Ishikawa (cell line): ENCODE measurements at regions not wholly inside any gene's neighbourhood (a gene's known extent, or its start where the extent isn't known, plus 50 kb on each side); places are given as distances from the start of the nearest gene placed in this dataset.

Experiments
- CEBPB ChIP-seq: IDR thresholded peaks from 2 replicates; pipeline ENCODE4 v1.6.1; 2012
- CREB1 ChIP-seq: IDR thresholded peaks from 2 replicates; pipeline ENCODE4 v1.6.1; 2012; ENCODE audit warnings: low read depth
- EGR1 ChIP-seq: IDR thresholded peaks from 2 replicates; pipeline ENCODE4 v1.6.1; 2012
- EP300 ChIP-seq: IDR thresholded peaks from 2 replicates; pipeline ENCODE4 v1.6.1; 2012; ENCODE audit warnings: borderline replicate concordance
- FOXM1 ChIP-seq: IDR thresholded peaks from 2 replicates; pipeline ENCODE4 v1.6.1; 2012; ENCODE audit warnings: low read depth, borderline replicate concordance
- NFIC ChIP-seq: IDR thresholded peaks from 2 replicates; pipeline ENCODE4 v1.6.1; 2012
- RAD21 ChIP-seq: IDR thresholded peaks from 2 replicates; pipeline ENCODE4 v1.6.1; 2012; ENCODE audit warnings: low read depth
- TAF1 ChIP-seq: IDR thresholded peaks from 2 replicates; pipeline ENCODE4 v1.6.1; 2012; ENCODE audit warnings: low read depth, mild to moderate bottlenecking
- TCF12 ChIP-seq: IDR thresholded peaks from 2 replicates; pipeline ENCODE4 v1.6.1; 2012; ENCODE audit warnings: low read depth
- TEAD4 ChIP-seq: IDR thresholded peaks from 2 replicates; pipeline ENCODE4 v1.6.1; 2012
- YY1 ChIP-seq: IDR thresholded peaks from 2 replicates; pipeline ENCODE4 v1.6.1; 2012; ENCODE audit warnings: low read depth
- ZBTB7A ChIP-seq: IDR thresholded peaks from 2 replicates; pipeline ENCODE4 v1.6.1; 2012; ENCODE audit warnings: low read depth
- TF ChIP-seq, protein P1 (sequence below): IDR thresholded peaks from 2 replicates; pipeline ENCODE4 v1.6.1; 2012
- TF ChIP-seq, protein P2 (sequence below): IDR thresholded peaks from 2 replicates; pipeline ENCODE4 v1.6.1; 2012
- TF ChIP-seq, protein P3 (sequence below): IDR thresholded peaks from 2 replicates; pipeline ENCODE4 v1.6.1; 2012; ENCODE audit warnings: low read depth, mild to moderate bottlenecking

DNA sequence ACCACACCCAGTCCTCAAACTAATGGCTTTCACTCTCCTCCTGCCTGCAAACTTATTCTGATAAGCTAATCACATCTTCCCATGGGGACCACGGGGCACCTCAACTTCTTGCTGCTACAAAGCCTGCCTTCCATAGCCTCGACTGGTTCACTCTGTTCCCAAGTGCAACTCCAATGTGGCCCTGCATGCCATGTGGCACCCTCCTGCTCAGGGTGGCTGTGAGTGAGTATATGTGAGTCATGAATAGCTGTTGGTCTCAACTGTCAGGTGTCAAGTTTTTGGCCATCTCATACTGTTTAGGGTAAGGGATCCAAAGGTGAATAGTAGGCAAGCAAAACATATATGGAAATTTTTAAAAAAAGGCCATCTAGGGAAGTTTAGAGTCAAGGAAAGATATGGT lies 276.1 kb upstream of the DCC start:
- TF ChIP-seq, protein P1, sequence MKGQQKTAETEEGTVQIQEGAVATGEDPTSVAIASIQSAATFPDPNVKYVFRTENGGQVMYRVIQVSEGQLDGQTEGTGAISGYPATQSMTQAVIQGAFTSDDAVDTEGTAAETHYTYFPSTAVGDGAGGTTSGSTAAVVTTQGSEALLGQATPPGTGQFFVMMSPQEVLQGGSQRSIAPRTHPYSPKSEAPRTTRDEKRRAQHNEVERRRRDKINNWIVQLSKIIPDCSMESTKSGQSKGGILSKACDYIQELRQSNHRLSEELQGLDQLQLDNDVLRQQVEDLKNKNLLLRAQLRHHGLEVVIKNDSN, result no peak
- no peak for TF ChIP-seq TCF12
- no peak for TF ChIP-seq EGR1
- no peak for TF ChIP-seq CREB1
- TF ChIP-seq ZBTB7A, result no peak
- TF ChIP-seq, protein P2, sequence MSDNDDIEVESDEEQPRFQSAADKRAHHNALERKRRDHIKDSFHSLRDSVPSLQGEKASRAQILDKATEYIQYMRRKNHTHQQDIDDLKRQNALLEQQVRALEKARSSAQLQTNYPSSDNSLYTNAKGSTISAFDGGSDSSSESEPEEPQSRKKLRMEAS, result no peak
- no peak for TF ChIP-seq TEAD4
- no peak for TF ChIP-seq TAF1
- TF ChIP-seq FOXM1, result no peak
- no peak for TF ChIP-seq EP300
- no peak for TF ChIP-seq NFIC
- TF ChIP-seq CEBPB, result no peak
- TF ChIP-seq RAD21, result no peak
- no peak for TF ChIP-seq YY1
- TF ChIP-seq, protein P3, sequence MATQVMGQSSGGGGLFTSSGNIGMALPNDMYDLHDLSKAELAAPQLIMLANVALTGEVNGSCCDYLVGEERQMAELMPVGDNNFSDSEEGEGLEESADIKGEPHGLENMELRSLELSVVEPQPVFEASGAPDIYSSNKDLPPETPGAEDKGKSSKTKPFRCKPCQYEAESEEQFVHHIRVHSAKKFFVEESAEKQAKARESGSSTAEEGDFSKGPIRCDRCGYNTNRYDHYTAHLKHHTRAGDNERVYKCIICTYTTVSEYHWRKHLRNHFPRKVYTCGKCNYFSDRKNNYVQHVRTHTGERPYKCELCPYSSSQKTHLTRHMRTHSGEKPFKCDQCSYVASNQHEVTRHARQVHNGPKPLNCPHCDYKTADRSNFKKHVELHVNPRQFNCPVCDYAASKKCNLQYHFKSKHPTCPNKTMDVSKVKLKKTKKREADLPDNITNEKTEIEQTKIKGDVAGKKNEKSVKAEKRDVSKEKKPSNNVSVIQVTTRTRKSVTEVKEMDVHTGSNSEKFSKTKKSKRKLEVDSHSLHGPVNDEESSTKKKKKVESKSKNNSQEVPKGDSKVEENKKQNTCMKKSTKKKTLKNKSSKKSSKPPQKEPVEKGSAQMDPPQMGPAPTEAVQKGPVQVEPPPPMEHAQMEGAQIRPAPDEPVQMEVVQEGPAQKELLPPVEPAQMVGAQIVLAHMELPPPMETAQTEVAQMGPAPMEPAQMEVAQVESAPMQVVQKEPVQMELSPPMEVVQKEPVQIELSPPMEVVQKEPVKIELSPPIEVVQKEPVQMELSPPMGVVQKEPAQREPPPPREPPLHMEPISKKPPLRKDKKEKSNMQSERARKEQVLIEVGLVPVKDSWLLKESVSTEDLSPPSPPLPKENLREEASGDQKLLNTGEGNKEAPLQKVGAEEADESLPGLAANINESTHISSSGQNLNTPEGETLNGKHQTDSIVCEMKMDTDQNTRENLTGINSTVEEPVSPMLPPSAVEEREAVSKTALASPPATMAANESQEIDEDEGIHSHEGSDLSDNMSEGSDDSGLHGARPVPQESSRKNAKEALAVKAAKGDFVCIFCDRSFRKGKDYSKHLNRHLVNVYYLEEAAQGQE, result no peak

DNA sequence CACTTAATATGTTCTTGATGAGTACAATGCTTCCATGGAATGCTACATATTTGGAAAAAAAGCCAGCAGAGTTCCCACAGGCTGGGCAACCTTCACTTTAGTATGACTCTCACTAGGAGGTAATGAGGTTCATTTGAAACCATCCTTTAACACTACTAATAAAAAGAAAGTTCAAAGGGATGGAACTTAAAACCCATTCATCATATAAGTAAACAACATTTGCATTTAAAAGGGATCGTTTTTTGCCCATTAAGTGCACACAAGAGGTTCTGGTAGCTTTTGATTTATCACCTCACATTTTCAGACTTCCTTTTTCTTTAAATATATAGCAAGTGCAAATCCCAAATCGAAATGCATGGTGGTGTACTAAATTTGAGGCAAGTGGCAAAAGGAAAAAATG lies 270.8 kb upstream of the DCC start:
- no peak for TF ChIP-seq FOXM1
- TF ChIP-seq, protein P3, result no peak
- TF ChIP-seq TAF1, result no peak
- TF ChIP-seq TEAD4, result no peak

DNA sequence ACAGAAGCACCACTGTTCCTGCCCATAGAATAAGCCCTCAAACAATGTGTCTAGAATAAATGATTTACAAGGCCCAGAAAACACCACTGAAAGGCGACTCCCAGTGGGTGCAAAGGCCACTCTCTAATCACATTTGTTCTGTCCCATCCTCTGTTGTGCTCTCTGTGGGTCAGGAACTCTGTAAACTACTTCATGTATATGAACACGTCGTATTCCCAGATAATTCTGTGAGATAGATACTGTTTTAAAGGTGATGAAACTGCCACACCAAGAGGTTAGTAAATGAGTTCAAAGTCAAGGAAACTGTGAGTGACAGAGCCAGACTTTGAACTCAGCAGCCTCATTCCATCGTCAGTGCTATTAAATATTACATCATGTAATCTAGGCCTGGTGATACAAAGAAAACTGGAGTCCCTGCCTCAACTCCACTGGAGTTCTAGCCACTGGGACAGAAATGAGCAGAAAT lies 269.7 kb upstream of the DCC start:
- no peak for TF ChIP-seq NFIC

DNA sequence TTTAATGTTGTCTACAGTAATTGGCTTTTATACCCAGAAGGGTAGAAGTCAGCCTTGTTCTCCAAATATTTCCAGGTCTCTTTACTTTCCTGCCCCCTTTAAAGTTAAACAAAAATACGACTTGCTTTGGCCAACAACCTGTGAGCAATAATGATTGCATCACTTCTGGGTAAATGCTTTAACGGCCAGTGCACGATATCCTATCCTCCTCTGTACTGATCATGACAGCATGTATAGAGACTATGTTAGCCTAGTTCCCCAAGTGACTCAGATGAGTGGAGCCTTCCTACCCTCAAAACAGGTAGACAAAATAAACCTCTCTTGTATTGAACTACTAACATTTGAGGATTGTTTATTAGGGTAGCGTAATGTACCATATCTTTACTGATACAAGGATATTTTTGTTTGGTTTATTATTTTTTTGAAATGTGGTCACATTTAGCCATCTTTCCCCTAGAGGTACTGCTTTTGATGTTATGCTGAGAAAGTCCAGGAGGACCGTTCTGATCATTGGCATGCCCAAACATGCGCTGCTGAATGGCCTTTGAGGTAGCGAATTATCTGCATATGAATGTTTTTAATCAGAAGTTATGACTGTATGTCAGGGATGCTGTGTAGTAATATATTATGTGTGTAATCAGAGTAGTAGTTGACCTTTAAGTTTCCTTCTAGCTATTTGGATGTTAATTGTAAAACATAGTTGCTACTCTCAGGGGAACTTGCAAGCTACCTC lies 262.6 kb upstream of the DCC start:
- TF ChIP-seq CEBPB, result no peak
- TF ChIP-seq, protein P3, result no peak
- TF ChIP-seq, protein P2, result no peak
- TF ChIP-seq EP300, result no peak
- TF ChIP-seq CREB1, result no peak

DNA sequence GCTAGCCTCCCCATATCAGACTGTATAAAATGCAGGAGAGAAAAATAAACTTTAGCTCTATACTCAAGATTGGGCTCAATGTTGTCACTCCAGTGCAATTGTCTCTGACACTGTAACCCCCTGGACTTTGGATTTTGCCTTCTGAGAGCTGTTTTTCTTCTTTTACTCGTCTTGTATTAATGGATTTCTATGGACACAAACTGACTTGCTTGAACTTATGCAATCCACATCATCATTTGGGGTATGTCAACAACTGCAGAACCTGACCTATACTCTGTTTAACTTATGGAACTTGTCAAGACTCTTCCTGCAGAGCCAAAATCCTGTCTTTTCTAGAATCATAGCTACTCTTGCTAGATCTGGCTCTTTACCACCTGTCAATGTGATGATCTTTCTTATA lies 257.8 kb upstream of the DCC start:
- TF ChIP-seq RAD21 (no peak), NFIC (no peak), FOXM1 (no peak), TAF1 (no peak), EGR1 (no peak), TEAD4 (no peak), CREB1 (no peak), YY1 (no peak)
- TF ChIP-seq, protein P2, result no peak

DNA sequence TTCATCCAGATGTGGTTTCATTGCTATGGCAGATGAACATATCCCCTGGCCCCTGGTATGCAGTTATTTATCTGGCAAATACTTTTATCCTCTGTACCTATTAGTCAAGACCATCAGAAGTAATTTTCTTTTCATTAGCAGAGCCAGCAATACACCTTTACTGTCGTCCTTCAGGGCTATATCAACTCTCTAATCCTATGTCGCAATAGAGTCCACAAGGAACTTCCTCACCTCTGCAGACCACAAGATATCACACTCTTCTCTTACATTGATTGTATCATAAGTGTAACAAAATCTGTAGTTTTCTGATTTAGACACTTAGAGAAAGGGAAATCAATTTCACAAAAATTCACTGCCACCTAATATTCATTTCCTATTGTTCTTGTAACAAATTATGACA lies 252.9 kb upstream of the DCC start:
- no peak for TF ChIP-seq FOXM1
- TF ChIP-seq EP300, result no peak
- TF ChIP-seq, protein P3, result no peak
- no peak for TF ChIP-seq RAD21
- no peak for TF ChIP-seq TEAD4
- TF ChIP-seq CEBPB, result no peak
- no peak for TF ChIP-seq YY1
- TF ChIP-seq NFIC, result no peak
- TF ChIP-seq TCF12, result no peak
- no peak for TF ChIP-seq ZBTB7A
- TF ChIP-seq, protein P2, result no peak
- no peak for TF ChIP-seq TAF1
- TF ChIP-seq, protein P1, result no peak
- TF ChIP-seq CREB1, result no peak
- no peak for TF ChIP-seq EGR1
